GM12875 (cell line): ENCODE measurements at regions not wholly inside any gene's neighbourhood (a gene's known extent, or its start where the extent isn't known, plus 50 kb on each side); places are given as distances from the start of the nearest gene placed in this dataset.

Source experiments
- H3K4me3 ChIP-seq: one replicate; pipeline ENCODE4 v1.5.1; 2011; ENCODE audit warnings: low read depth, low read length, control low read depth
- TF ChIP-seq, protein P1 (sequence below): IDR thresholded peaks from 2 replicates; pipeline ENCODE4 v1.5.1; 2011; ENCODE audit warnings: low read depth, mild to moderate bottlenecking, control low read depth, inconsistent platforms, low read length, moderate library complexity, borderline replicate concordance; ENCODE audit not compliant: insufficient read depth

DNA sequence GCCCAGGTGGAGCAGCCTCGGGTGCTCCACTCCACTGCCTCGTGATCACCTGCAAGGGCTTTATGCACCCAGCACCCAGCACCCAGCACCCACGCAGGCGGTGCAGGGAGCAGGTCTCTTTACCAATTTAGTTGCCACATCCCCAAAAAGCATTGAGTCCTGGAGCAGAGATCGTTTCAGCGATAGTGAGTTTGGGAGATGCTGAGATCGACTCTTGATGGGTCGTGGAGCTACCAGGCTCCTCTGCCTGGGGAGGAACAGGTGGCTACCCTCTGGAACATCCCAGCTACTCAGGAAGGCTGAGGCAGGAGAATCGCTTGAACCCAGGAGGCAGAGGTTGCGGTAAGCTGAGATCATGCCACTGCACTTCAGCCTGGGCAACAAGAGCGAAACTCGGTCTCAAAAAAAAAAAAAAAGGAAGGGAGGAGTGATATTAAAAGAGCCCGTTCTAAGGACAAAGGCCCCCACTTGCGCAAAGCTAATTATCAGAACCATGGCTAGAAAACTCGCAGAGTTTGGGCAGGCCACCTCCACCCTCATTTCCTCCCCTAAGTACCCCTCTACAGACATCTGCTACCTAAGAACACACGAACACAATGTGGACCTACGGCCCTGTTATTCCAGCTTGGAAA, 106.5 kb upstream of the SLC45A1 start:
- H3K4me3 ChIP-seq, result no peak overlapping the region
- TF ChIP-seq, protein P1, sequence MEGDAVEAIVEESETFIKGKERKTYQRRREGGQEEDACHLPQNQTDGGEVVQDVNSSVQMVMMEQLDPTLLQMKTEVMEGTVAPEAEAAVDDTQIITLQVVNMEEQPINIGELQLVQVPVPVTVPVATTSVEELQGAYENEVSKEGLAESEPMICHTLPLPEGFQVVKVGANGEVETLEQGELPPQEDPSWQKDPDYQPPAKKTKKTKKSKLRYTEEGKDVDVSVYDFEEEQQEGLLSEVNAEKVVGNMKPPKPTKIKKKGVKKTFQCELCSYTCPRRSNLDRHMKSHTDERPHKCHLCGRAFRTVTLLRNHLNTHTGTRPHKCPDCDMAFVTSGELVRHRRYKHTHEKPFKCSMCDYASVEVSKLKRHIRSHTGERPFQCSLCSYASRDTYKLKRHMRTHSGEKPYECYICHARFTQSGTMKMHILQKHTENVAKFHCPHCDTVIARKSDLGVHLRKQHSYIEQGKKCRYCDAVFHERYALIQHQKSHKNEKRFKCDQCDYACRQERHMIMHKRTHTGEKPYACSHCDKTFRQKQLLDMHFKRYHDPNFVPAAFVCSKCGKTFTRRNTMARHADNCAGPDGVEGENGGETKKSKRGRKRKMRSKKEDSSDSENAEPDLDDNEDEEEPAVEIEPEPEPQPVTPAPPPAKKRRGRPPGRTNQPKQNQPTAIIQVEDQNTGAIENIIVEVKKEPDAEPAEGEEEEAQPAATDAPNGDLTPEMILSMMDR, result no peak

DNA sequence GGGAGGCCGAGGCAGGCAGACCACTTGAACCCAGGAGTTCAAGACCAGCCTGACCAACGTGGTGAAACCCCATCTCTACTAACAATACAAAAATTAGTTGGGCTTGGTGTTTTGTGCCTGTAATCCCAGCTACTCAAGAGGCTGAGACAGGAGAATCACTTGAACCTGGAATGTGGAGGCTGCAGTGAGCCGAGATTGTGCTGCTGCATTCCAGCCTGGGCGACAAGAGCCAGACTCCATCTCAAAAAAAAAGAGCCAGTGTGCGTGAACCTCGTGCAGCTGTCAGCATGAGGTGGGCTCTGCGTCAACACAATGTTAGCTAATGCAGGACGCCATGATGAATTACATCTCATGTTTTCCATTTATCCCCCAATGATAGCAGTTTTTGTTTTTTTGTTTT, 110.7 kb upstream of the SLC45A1 start:
- no peak overlapping the region for H3K4me3 ChIP-seq
- TF ChIP-seq, protein P1, result no peak

DNA sequence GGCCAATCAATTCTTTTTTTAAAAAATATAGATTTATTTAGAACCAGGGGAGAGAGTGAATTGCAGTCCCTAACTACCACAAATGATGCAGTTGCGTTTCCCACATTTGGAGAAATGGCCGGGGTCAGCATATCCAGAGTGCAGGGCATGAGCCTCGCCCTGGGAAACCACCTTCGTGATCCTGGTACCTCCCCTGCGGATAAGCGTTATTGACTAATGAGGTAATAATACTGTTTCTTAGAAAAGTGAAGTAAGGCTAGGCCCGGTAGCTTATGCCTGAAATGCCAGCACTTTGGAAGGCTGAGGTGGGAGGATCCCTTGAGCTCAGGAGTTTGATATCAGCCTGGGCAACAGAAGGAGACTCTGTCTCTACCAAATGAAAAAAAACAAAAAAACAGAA, 111.5 kb upstream of the SLC45A1 start:
- TF ChIP-seq, protein P1, result no peak

GRCh38 chr1:8205771-8206170, 112.1 kb upstream of the SLC45A1 start:
- H3K4me3 ChIP-seq, result no peak overlapping the region
- TF ChIP-seq, protein P1, result no peak

More for the DNA sequence above, 111.5 kb upstream of the SLC45A1 start:
- no peak overlapping the region for H3K4me3 ChIP-seq

DNA sequence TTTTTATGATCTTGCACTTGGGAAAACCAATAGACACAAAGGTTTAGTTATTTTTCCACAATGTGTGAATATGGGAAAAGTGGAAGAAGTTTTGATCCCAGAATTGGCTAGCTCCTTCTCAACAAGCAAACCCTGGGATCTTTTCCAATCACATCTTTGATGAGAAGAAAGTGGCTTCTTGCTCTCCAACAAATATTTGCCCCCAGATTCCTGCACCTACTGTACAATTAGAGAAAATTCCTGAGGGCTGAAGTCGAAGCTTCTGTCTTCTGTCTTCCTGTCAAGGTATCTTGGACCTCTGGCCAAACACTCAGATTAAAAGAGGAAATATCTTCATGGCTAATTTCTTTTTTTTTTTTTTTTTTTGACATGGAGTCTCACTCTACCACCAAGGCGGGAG, 113.1 kb upstream of the SLC45A1 start:
- H3K4me3 ChIP-seq, result no peak overlapping the region
- TF ChIP-seq, protein P1, result no peak

- no peak overlapping the region for H3K4me3 ChIP-seq
- TF ChIP-seq, protein P1, result no peak
Observed at GRCh38 chr1:8203551-8203950, 114.4 kb upstream of the SLC45A1 start.

GRCh38 chr1:8203056-8203455, 114.9 kb upstream of the SLC45A1 start:
- TF ChIP-seq, protein P1, result no peak
- H3K4me3 ChIP-seq, result no peak overlapping the region
